IMR-90 (cell line): ENCODE measurements at regions not wholly inside any gene's neighbourhood (a gene's known extent, or its start where the extent isn't known, plus 50 kb on each side); places are given as distances from the start of the nearest gene placed in this dataset.

Experiments used
- ATAC-seq: fragments of 200-7000 bp; cut with Tn5 transposase; 2 replicates; pipeline ENCODE4 v1.9.1; 2020; ENCODE audit warnings: low read depth, mild to moderate bottlenecking, moderate library complexity
- BruUV-seq: library from RNA; stranded (reverse); fragments of 400-500 nt; replicated peaks from 2 replicates; lab custom pipeline; 2021; lab: Mats Ljungman, UMichigan
- CTCF ChIA-PET: fragments of 300-600 bp; formaldehyde crosslinking; extraction: SDS; loops from one replicate; lab custom pipeline; 2021; ENCODE audit warnings: antibody characterized with exemption; lab: Yijun Ruan, JAX
- POLR2A ChIA-PET: fragments of 300-600 bp; sonication (Branson Sonifier 250); formaldehyde crosslinking; loops from one replicate; lab custom pipeline; 2022; ENCODE audit warnings: antibody characterized with exemption; ENCODE audit not compliant: unreplicated experiment; lab: Charles Lee
- DNase-seq: peaks from one replicate; pipeline ENCODE4 v3.0.0; 2013
- H2AFZ ChIP-seq: replicated peaks from 2 replicates; pipeline ENCODE3; 2013; ENCODE audit warnings: low read length, mild to moderate bottlenecking; ENCODE audit not compliant: poor library complexity
- H2AK5ac ChIP-seq: 2 replicates; pipeline ENCODE4 v1.6.1; 2013; ENCODE audit warnings: low read depth, low read length, inconsistent platforms
- H2AK9ac ChIP-seq: replicated peaks from 2 replicates; pipeline ENCODE3; 2013; ENCODE audit warnings: mild to moderate bottlenecking, low read depth, low read length, moderate library complexity; ENCODE audit not compliant: poor library complexity
- H2BK120ac ChIP-seq: 2 replicates; pipeline ENCODE4 v1.6.1; 2013; ENCODE audit warnings: low read depth, low read length, inconsistent platforms
- H2BK15ac ChIP-seq: 3 replicates; pipeline ENCODE4 v1.6.1; 2013; ENCODE audit warnings: low read depth, low read length, inconsistent platforms
- H2BK20ac ChIP-seq: 2 replicates; pipeline ENCODE4 v1.6.1; 2013; ENCODE audit warnings: low read depth, mild to moderate bottlenecking, inconsistent platforms, low read length, moderate library complexity
- H2BK5ac ChIP-seq: 2 replicates; pipeline ENCODE4 v1.6.1; 2013; ENCODE audit warnings: mild to moderate bottlenecking, low read depth, low read length, inconsistent platforms; ENCODE audit not compliant: poor library complexity, severe bottlenecking
- H3K14ac ChIP-seq: replicated peaks from 2 replicates; pipeline ENCODE4 v1.6.1; 2013; ENCODE audit warnings: low read depth, low read length, inconsistent platforms
- H3K18ac ChIP-seq: 2 replicates; pipeline ENCODE4 v1.6.1; 2013; ENCODE audit warnings: low read depth, low read length, control low read depth
- H3K23ac ChIP-seq: 2 replicates; pipeline ENCODE4 v1.6.1; 2013; ENCODE audit warnings: low read depth, low read length, inconsistent platforms
- H3K27ac ChIP-seq: 2 replicates; pipeline ENCODE4 v1.5.1; 2013; ENCODE audit warnings: mild to moderate bottlenecking, control low read depth, low read length; ENCODE audit not compliant: insufficient read depth
- H3K27me3 ChIP-seq: 2 replicates; pipeline ENCODE4 v1.6.1; 2013; ENCODE audit warnings: low read length; ENCODE audit not compliant: control insufficient read depth, insufficient read depth
- H3K36me3 ChIP-seq: 2 replicates; pipeline ENCODE4 v1.6.1; 2013; ENCODE audit warnings: low read length, mixed read lengths; ENCODE audit not compliant: control insufficient read depth, insufficient read depth
- H3K4ac ChIP-seq: 2 replicates; pipeline ENCODE4 v1.6.1; 2013; ENCODE audit warnings: low read depth, low read length, inconsistent platforms
- H3K4me1 ChIP-seq: 2 replicates; pipeline ENCODE4 v1.6.1; 2013; ENCODE audit warnings: low read length, mixed read lengths; ENCODE audit not compliant: control insufficient read depth, insufficient read depth
- H3K4me2 ChIP-seq: 2 replicates; pipeline ENCODE4 v1.6.1; 2013; ENCODE audit warnings: low read depth, mild to moderate bottlenecking, control low read depth, low read length, moderate library complexity
- H3K4me3 ChIP-seq: 2 replicates; pipeline ENCODE4 v1.5.1; 2013; ENCODE audit warnings: low read depth, mild to moderate bottlenecking, control low read depth, low read length, moderate library complexity; ENCODE audit not compliant: insufficient read depth
- H3K56ac ChIP-seq: 2 replicates; pipeline ENCODE4 v1.6.1; 2013; ENCODE audit warnings: low read length, inconsistent platforms; ENCODE audit not compliant: insufficient read depth; ENCODE audit errors: extremely low read depth
- H3K79me1 ChIP-seq, 2 experiments: 2 replicates each; pipeline ENCODE4 v1.6.1; 2013; ENCODE audit warnings: low read length in 2 of 2, inconsistent platforms in 1 of 2, low read depth in 1 of 2
- H3K9ac ChIP-seq: 2 replicates; pipeline ENCODE4 v1.6.1; 2013; ENCODE audit warnings: low read depth, low read length, control low read depth
- H3K9me1 ChIP-seq: 2 replicates; pipeline ENCODE4 v1.6.1; 2013; ENCODE audit warnings: low read length, inconsistent platforms; ENCODE audit not compliant: insufficient read depth
- H3K9me3 ChIP-seq: 2 replicates; pipeline ENCODE4 v1.6.1; 2013; ENCODE audit warnings: low read length; ENCODE audit not compliant: control insufficient read depth, insufficient read depth
- H4K20me1 ChIP-seq: 2 replicates; pipeline ENCODE4 v1.6.1; 2013; ENCODE audit warnings: low read length, inconsistent platforms; ENCODE audit not compliant: insufficient read depth
- H4K5ac ChIP-seq: 2 replicates; pipeline ENCODE4 v1.6.1; 2013; ENCODE audit warnings: mild to moderate bottlenecking, low read depth, low read length, control low read depth
- H4K8ac ChIP-seq, 2 experiments: 2 replicates each; pipeline ENCODE4 v1.6.1; 2013; ENCODE audit warnings: low read depth in 2 of 2, low read length in 2 of 2, control low read depth in 1 of 2, inconsistent platforms in 1 of 2
- H4K91ac ChIP-seq: 2 replicates; pipeline ENCODE4 v1.6.1; 2013; ENCODE audit warnings: low read depth, low read length, inconsistent platforms; ENCODE audit not compliant: insufficient read depth
- BHLHE40 ChIP-seq: fragments of 150-350 bp; IDR thresholded peaks from 2 replicates; pipeline ENCODE4 v1.6.1; 2016; ENCODE audit warnings: mild to moderate bottlenecking, low read depth, low read length
- CEBPB ChIP-seq: IDR thresholded peaks from 2 replicates; pipeline ENCODE4 v1.6.1; 2012; ENCODE audit warnings: low read depth, low read length, improper control_type of control experiment
- CHD1 ChIP-seq: IDR thresholded peaks from 2 replicates; pipeline ENCODE4 v1.6.1; 2012; ENCODE audit warnings: low read depth, low read length, improper control_type of control experiment
- FOS ChIP-seq: fragments of 150-350 bp; IDR thresholded peaks from 2 replicates; pipeline ENCODE4 v1.6.1; 2016; ENCODE audit warnings: low read depth, low read length
- MAFK ChIP-seq: IDR thresholded peaks from 2 replicates; pipeline ENCODE4 v1.6.1; 2012; ENCODE audit warnings: low read depth, low read length, improper control_type of control experiment
- MAZ ChIP-seq: IDR thresholded peaks from 2 replicates; pipeline ENCODE4 v1.6.1; 2012; ENCODE audit warnings: low read depth, mild to moderate bottlenecking, low read length, improper control_type of control experiment, moderate library complexity, borderline replicate concordance
- MXI1 ChIP-seq: IDR thresholded peaks from 2 replicates; pipeline ENCODE4 v1.6.1; 2012; ENCODE audit warnings: low read depth, mild to moderate bottlenecking, low read length, moderate library complexity, borderline replicate concordance
- NFE2L2 ChIP-seq: fragments of 150-350 bp; IDR thresholded peaks from 2 replicates; pipeline ENCODE4 v1.6.1; 2016; ENCODE audit warnings: low read depth, mild to moderate bottlenecking, low read length
- RAD21 ChIP-seq: IDR thresholded peaks from 2 replicates; pipeline ENCODE4 v1.6.1; 2012; ENCODE audit warnings: low read length, improper control_type of control experiment
- RCOR1 ChIP-seq: IDR thresholded peaks from 2 replicates; pipeline ENCODE4 v1.6.1; 2012; ENCODE audit warnings: mild to moderate bottlenecking, low read length, improper control_type of control experiment; ENCODE audit not compliant: insufficient replicate concordance
- WGBS, 2 experiments: methylation state at CpG; one replicate each; pipeline versions ENCODE4 v1.1.5 to v1.1.7; 2013; ENCODE audit warnings: missing lambda C conversion rate in 2 of 2; ENCODE audit not compliant: insufficient read length in 1 of 2; ENCODE audit errors: extremely low coverage in 2 of 2; 5-methylcytosine and 5-hydroxymethylcytosine counted together
- dilution Hi-C: fragments of 300-500 bp; cut with HindIII; formaldehyde crosslinking; loops from one replicate; pipeline ENCODE4 v1.14.3; 2018; ENCODE audit warnings: low sequenced_read_pairs; ENCODE audit not compliant: unreplicated experiment
- in situ Hi-C: fragments of 300-500 bp; cut with MboI; formaldehyde crosslinking; loops from 3 replicates; pipeline ENCODE4 v1.14.3; 2019; ENCODE audit warnings: low sequenced_read_pairs, inconsistent platforms, mixed read lengths
- intact Hi-C: fragments of 100-400 bp; cut with micrococcal nuclease; formaldehyde crosslinking; loops from 2 replicates; pipeline ENCODE4 v1.10.0; 2022
- TF ChIP-seq, protein P1 (sequence below): fragments of 150-350 bp; IDR thresholded peaks from 2 replicates; pipeline ENCODE4 v1.6.1; 2017; ENCODE audit warnings: mild to moderate bottlenecking, antibody characterized with exemption, low read length, low read depth
- TF ChIP-seq, protein P2 (sequence below): conservative IDR thresholded peaks from 2 replicates; pipeline ENCODE4 v1.5.1; 2012; ENCODE audit warnings: mild to moderate bottlenecking, low read depth, low read length, improper control_type of control experiment
- TF ChIP-seq, protein P3 (sequence below): fragments of 150-350 bp; IDR thresholded peaks from 2 replicates; pipeline ENCODE4 v1.6.1; 2016; ENCODE audit warnings: low read depth, mild to moderate bottlenecking, low read length, moderate library complexity, borderline replicate concordance

DNA sequence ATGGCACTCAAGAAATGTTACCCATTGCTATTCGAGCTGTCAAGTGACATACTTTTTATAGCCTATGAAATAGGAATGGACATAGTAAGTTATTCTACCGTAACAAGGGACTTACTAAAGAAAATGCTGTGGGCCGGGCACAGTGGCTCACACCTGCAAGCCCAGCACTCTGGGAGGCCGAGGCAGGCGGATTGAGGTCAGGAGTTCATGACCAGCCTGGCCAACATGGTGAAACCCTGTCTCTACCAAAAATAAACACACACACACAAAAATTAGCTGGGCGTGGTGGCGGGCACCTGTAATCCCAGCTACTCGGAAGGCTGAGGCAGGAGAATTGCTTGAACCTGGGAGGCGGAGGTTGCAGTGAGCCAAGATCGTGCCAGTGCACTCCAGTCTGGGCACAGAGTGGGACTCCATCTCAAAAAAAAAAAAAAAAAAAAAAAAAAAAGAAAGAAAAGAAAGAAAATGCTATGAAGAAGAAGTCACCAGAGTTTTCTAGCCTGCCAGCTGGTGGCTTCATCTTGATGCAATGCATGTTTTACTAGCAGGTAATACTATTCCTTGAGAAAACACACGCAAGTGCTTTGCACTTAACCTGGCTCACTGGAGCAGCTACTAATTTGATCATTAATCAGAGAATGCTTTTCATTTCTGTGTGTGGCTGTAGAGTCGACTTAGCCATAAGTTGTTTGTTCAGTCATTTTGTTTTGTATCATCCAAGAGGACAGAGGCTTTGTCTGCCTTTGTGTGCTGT, 166.7 kb upstream of the MYL2 start:
- no peak overlapping the region for H3K23ac ChIP-seq
- H2BK15ac ChIP-seq = no peak overlapping the region
- H3K18ac ChIP-seq = no peak overlapping the region
- no peak overlapping the region for H4K8ac ChIP-seq
- TF ChIP-seq, protein P1, sequence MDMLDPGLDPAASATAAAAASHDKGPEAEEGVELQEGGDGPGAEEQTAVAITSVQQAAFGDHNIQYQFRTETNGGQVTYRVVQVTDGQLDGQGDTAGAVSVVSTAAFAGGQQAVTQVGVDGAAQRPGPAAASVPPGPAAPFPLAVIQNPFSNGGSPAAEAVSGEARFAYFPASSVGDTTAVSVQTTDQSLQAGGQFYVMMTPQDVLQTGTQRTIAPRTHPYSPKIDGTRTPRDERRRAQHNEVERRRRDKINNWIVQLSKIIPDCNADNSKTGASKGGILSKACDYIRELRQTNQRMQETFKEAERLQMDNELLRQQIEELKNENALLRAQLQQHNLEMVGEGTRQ = no peak
- TF ChIP-seq RAD21 = no peak
- TF ChIP-seq, protein P2, sequence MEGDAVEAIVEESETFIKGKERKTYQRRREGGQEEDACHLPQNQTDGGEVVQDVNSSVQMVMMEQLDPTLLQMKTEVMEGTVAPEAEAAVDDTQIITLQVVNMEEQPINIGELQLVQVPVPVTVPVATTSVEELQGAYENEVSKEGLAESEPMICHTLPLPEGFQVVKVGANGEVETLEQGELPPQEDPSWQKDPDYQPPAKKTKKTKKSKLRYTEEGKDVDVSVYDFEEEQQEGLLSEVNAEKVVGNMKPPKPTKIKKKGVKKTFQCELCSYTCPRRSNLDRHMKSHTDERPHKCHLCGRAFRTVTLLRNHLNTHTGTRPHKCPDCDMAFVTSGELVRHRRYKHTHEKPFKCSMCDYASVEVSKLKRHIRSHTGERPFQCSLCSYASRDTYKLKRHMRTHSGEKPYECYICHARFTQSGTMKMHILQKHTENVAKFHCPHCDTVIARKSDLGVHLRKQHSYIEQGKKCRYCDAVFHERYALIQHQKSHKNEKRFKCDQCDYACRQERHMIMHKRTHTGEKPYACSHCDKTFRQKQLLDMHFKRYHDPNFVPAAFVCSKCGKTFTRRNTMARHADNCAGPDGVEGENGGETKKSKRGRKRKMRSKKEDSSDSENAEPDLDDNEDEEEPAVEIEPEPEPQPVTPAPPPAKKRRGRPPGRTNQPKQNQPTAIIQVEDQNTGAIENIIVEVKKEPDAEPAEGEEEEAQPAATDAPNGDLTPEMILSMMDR = no peak
- TF ChIP-seq, protein P3, sequence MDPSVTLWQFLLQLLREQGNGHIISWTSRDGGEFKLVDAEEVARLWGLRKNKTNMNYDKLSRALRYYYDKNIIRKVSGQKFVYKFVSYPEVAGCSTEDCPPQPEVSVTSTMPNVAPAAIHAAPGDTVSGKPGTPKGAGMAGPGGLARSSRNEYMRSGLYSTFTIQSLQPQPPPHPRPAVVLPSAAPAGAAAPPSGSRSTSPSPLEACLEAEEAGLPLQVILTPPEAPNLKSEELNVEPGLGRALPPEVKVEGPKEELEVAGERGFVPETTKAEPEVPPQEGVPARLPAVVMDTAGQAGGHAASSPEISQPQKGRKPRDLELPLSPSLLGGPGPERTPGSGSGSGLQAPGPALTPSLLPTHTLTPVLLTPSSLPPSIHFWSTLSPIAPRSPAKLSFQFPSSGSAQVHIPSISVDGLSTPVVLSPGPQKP = no peak
- no peak for TF ChIP-seq RCOR1
- TF ChIP-seq CEBPB = no peak
- no peak for TF ChIP-seq FOS
- TF ChIP-seq CHD1 = no peak
- no peak for TF ChIP-seq NFE2L2
- TF ChIP-seq BHLHE40 = no peak
- no peak for TF ChIP-seq MAZ
- TF ChIP-seq MXI1 = no peak
- no peak for TF ChIP-seq MAFK
- H3K9ac ChIP-seq = no peak overlapping the region
- H2AK9ac ChIP-seq = no peak overlapping the region
- 10% methylated on average over 2 of the region's 12 CpGs; no CpG with 5 or more reads in 1 of the 2 experiments for WGBS, 2 experiments
- H2BK5ac ChIP-seq = no peak overlapping the region
- H3K9me1 ChIP-seq = no peaks in the 10 kb centered on the region
- H3K14ac ChIP-seq = no peak overlapping the region
- no peak overlapping the region for H3K27ac ChIP-seq
- ChIA-PET CTCF (interaction anchor here (0.6 kb wide), 1 partner anchor 9 kb away, joined by 3 read pairs; no protein-coding TSS in a partner anchor), POLR2A (no interaction called here)
- intact Hi-C loops = no loop called here
- no peak overlapping the region for H3K56ac ChIP-seq
- no peaks in the 10 kb centered on the region for H3K4me1 ChIP-seq
- dilution Hi-C loops = no loop called here
- BruUV-seq = no TSS peak
- ATAC-seq (no peak), DNase-seq (no peak)
- no peaks in the 10 kb centered on the region for H3K9me3 ChIP-seq
- H4K5ac ChIP-seq = no peak overlapping the region
- no peak overlapping the region for H2AK5ac ChIP-seq
- no peaks in the 10 kb centered on the region; the same call in 1 of the 2 replicates for H3K27me3 ChIP-seq
- no peak overlapping the region for H3K4ac ChIP-seq
- H3K36me3 ChIP-seq = no peaks in the 10 kb centered on the region
- H3K4me3 ChIP-seq = no peak overlapping the region
- no peak overlapping the region for H2BK120ac ChIP-seq
- no peak overlapping the region for H2BK20ac ChIP-seq
- no peaks in the 10 kb centered on the region for H3K79me1 ChIP-seq
- no peak overlapping the region for H3K4me2 ChIP-seq
- no peaks in the 10 kb centered on the region for H4K20me1 ChIP-seq
- no peak overlapping the region for H2AFZ ChIP-seq
- in situ Hi-C loops = no loop called here
- H4K91ac ChIP-seq = no peak overlapping the region
